ENCODE measurements at regions not wholly inside any gene's neighbourhood (a gene's known extent, or its start where the extent isn't known, plus 50 kb on each side); places are given as distances from the start of the nearest gene placed in this dataset.

- Histone ChIP-seq H3K27ac (no peak overlapping the region), H3K36me3 (ENCODE audit: insufficient read depth) (no peaks in the 10 kb centered on the region), H3K4me1 (ENCODE audit: low read depth, poor library complexity, severe bottlenecking) (no peaks in the 10 kb centered on the region), H3K4me3 (IDR thresholded peaks at IDR 0.05; ENCODE audit: insufficient read depth, low read depth, low read length) (no peak overlapping the region), H3K79me2 (ENCODE audit: insufficient read depth, low read depth) (no peaks in the 10 kb centered on the region), H3K9ac (no peak overlapping the region), H3K4me2 (no peak overlapping the region), H3K27me3 (ENCODE audit: insufficient read depth, low read depth) (no peaks in the 10 kb centered on the region), H2AFZ (ENCODE audit: low read depth) (no peak overlapping the region), H4K20me1 (ENCODE audit: insufficient read depth) (no peaks in the 10 kb centered on the region)
- TF ChIP-seq CTCF (conservative IDR thresholded peaks at IDR 0.05; ENCODE audit: low read depth, low read length) = no peak
Observed at GRCh38 chr6:150797949-150798348, 67.6 kb upstream of the MTHFD1L start.

- Histone ChIP-seq H3K79me2 (ENCODE audit: insufficient read depth, low read depth) (no peaks in the 10 kb centered on the region), H2AFZ (ENCODE audit: low read depth) (no peak overlapping the region), H3K36me3 (ENCODE audit: insufficient read depth) (no peaks in the 10 kb centered on the region), H3K4me3 (IDR thresholded peaks at IDR 0.05; ENCODE audit: insufficient read depth, low read depth, low read length) (no peak overlapping the region), H3K27me3 (ENCODE audit: insufficient read depth, low read depth) (no peaks in the 10 kb centered on the region), H3K9ac (no peak overlapping the region), H3K27ac (no peak overlapping the region), H3K4me1 (ENCODE audit: low read depth, poor library complexity, severe bottlenecking) (no peaks in the 10 kb centered on the region), H4K20me1 (ENCODE audit: insufficient read depth) (no peaks in the 10 kb centered on the region), H3K4me2 (no peak overlapping the region)
- no peak for TF ChIP-seq CTCF (conservative IDR thresholded peaks at IDR 0.05; ENCODE audit: low read depth, low read length)
Observed at GRCh38 chr6:150799276-150799805, 66.2 kb upstream of the MTHFD1L start.

- Histone ChIP-seq H3K4me2 (no peak overlapping the region), H3K9ac (no peak overlapping the region), H4K20me1 (ENCODE audit: insufficient read depth) (no peaks in the 10 kb centered on the region), H3K27ac (no peak overlapping the region), H3K4me1 (ENCODE audit: low read depth, poor library complexity, severe bottlenecking) (no peaks in the 10 kb centered on the region), H3K27me3 (ENCODE audit: insufficient read depth, low read depth) (no peaks in the 10 kb centered on the region), H3K4me3 (IDR thresholded peaks at IDR 0.05; ENCODE audit: insufficient read depth, low read depth, low read length) (no peak overlapping the region), H3K79me2 (ENCODE audit: insufficient read depth, low read depth) (no peaks in the 10 kb centered on the region), H3K36me3 (ENCODE audit: insufficient read depth) (no peaks in the 10 kb centered on the region), H2AFZ (ENCODE audit: low read depth) (no peak overlapping the region)
- TF ChIP-seq CTCF (conservative IDR thresholded peaks at IDR 0.05; ENCODE audit: low read depth, low read length) = no peak
Observed at GRCh38 chr6:150800674-150801314, 64.7 kb upstream of the MTHFD1L start.

GRCh38 chr6:150806790-150807189 is 58.7 kb upstream of the MTHFD1L start:
- Histone ChIP-seq H4K20me1 (ENCODE audit: insufficient read depth) (no peaks in the 10 kb centered on the region), H3K36me3 (ENCODE audit: insufficient read depth) (no peaks in the 10 kb centered on the region), H2AFZ (ENCODE audit: low read depth) (no peak overlapping the region), H3K4me2 (no peak overlapping the region), H3K27me3 (ENCODE audit: insufficient read depth, low read depth) (no peaks in the 10 kb centered on the region), H3K4me1 (ENCODE audit: low read depth, poor library complexity, severe bottlenecking) (no peaks in the 10 kb centered on the region), H3K27ac (no peak overlapping the region), H3K9ac (no peak overlapping the region), H3K79me2 (ENCODE audit: insufficient read depth, low read depth) (no peaks in the 10 kb centered on the region), H3K4me3 (IDR thresholded peaks at IDR 0.05; ENCODE audit: insufficient read depth, low read depth, low read length) (no peak overlapping the region)
- no peak for TF ChIP-seq CTCF (conservative IDR thresholded peaks at IDR 0.05; ENCODE audit: low read depth, low read length)

All from KMS-11 (cell line).